Fibroblast of mammary gland (primary cell): ENCODE measurements at regions not wholly inside any gene's neighbourhood (a gene's known extent, or its start where the extent isn't known, plus 50 kb on each side); places are given as distances from the start of the nearest gene placed in this dataset.

ENCODE experiments used
- DNase-seq: peaks from one replicate; pipeline ENCODE4 v3.0.0-alpha.2; 2010; ENCODE audit warnings: low read depth
- H3K4me3 ChIP-seq: 2 replicates; pipeline ENCODE4 v1.5.1; 2011; ENCODE audit warnings: low read depth, mild to moderate bottlenecking, low read length, moderate library complexity; ENCODE audit not compliant: control insufficient read depth
- TF ChIP-seq, protein P1 (sequence below): conservative IDR thresholded peaks from 2 replicates; pipeline ENCODE4 v1.5.1; 2011; ENCODE audit warnings: low read depth, low read length, inconsistent platforms; ENCODE audit not compliant: control insufficient read depth, insufficient read depth

DNA sequence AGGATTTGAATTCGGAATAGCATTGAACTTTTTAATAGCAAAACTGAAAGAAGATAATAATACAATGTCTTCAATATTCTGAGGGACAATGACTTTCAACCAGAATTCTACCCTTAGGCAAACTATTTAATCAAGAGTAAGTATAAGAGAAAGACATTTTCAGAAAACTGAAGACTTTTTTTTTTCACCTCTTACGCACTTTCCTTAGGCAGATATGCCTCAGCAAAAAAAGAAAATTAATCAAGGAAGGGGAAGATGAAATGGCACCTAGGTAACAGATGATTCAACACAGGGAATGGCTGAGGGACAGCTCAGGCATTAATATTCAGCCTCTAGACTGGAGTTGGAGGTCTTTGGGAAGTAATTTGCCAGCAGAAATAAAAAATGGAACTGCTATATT is 184.9 kb downstream of the URB2 start:
- DNase-seq, result no peak
- no peak overlapping the region for H3K4me3 ChIP-seq
- TF ChIP-seq, protein P1, sequence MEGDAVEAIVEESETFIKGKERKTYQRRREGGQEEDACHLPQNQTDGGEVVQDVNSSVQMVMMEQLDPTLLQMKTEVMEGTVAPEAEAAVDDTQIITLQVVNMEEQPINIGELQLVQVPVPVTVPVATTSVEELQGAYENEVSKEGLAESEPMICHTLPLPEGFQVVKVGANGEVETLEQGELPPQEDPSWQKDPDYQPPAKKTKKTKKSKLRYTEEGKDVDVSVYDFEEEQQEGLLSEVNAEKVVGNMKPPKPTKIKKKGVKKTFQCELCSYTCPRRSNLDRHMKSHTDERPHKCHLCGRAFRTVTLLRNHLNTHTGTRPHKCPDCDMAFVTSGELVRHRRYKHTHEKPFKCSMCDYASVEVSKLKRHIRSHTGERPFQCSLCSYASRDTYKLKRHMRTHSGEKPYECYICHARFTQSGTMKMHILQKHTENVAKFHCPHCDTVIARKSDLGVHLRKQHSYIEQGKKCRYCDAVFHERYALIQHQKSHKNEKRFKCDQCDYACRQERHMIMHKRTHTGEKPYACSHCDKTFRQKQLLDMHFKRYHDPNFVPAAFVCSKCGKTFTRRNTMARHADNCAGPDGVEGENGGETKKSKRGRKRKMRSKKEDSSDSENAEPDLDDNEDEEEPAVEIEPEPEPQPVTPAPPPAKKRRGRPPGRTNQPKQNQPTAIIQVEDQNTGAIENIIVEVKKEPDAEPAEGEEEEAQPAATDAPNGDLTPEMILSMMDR, result no peak

DNA sequence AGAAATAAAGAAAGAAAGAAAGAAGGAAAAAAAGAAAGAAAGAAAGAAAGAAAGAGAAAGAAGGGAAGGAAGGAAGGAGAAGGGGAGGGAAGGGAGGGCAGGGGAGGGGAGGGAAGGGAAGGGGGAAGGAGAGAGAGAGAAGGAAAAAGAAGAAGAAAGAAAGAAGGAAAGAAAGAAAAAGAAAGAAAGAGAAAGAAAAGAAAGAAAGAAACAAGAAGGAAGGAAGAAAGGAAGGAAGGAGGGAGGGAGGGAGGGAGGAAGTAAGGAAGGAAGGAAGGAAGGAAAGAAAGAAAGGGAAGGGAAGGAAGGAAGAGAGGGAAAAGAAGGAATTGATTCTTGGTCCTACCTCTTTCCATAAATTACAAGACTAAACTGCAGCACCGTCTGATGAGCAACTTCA is 186.1 kb downstream of the URB2 start:
- no peak for DNase-seq
- TF ChIP-seq, protein P1, result no peak
- no peak overlapping the region for H3K4me3 ChIP-seq

- TF ChIP-seq, protein P1, result no peak
- no peak for DNase-seq
These were observed 186.6 kb downstream of the URB2 start for GRCh38 chr1:229812693-229813092.

DNA sequence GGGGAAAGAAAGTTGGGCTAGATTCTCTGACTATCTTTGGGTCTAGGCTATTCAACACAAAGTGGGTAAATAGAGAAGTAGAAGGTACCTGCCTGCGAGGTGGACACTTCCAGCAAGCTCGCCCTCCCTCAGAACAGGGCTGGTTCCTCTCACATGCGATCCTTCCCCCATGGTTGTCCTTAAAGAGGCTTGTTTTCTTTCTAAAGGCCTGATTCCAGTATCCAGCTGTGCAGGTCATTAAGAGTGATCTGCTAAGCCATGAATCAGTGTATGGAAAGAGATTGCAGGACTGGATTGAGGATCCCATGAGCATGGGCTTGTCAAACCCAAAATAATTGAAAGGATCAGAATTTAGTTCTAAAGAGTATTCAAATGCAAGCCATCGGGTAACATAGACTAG is 189.0 kb downstream of the URB2 start:
- no peak overlapping the region for H3K4me3 ChIP-seq
- TF ChIP-seq, protein P1, result no peak
- no peak for DNase-seq

More at GRCh38 chr1:229812693-229813092, 186.6 kb downstream of the URB2 start:
- no peak overlapping the region for H3K4me3 ChIP-seq

- TF ChIP-seq, protein P1, result no peak
- no peak for DNase-seq
These were observed 189.9 kb downstream of the URB2 start for GRCh38 chr1:229815961-229816360.

DNA sequence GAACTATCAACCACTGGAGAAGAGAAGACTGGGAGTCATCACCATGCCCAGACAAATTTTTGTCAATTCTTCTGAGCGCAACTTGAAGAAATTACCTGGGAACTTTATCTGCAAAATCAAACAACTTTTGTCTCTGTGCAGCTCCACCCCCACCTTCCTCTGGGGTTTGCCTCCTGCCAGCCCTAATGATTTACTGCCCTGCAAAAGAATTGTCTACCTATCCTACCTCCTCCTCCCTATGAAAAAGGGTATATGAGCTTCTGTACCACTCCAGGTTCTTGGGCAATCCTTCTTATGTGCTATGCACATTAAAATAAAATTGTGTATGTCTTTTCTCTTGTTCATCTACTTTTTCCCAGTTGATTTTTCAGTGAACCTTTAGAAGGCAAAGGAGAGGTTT is 191.9 kb downstream of the URB2 start:
- no peak for DNase-seq
- TF ChIP-seq, protein P1, result no peak
- no peak overlapping the region for H3K4me3 ChIP-seq

More at GRCh38 chr1:229815961-229816360, 189.9 kb downstream of the URB2 start:
- H3K4me3 ChIP-seq, result no peak overlapping the region

DNA sequence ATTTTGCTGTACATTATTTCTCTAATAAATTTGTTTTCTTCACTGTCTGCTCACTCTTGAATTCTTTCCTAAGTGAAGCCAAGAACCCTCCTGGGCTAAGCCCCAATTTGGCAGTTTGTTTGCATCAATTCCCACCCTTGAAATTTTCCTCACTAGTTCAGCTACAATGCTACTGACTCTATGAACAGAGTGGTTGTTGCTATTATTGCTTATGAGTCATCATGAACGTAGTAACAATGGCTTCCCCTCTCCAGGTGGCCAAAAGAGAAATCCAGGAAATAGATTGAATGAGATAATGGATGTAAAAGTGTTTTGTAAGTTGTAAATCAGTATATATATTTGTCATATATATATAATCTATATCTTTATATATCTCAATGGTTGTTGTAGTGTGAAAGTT is 193.0 kb downstream of the URB2 start:
- no peak overlapping the region for H3K4me3 ChIP-seq
- TF ChIP-seq, protein P1, result no peak
- peak; percentile 2 for DNase-seq
